Hematopoietic multipotent progenitor cell treated with erythropoietin and hydrocortisone succinate and interleukin-3 and kit ligand, for 17 days (in vitro differentiated cells): ENCODE measurements at regions not wholly inside any gene's neighbourhood (a gene's known extent, or its start where the extent isn't known, plus 50 kb on each side); places are given as distances from the start of the nearest gene placed in this dataset.

ENCODE experiments used
- DNase-seq: peaks from one replicate; pipeline ENCODE4 v3.0.0-alpha.2; 2015; ENCODE audit warnings: low spot score

- no peak for DNase-seq
Observed at GRCh38 chr5:167644619-167645018, 646.8 kb upstream of the WWC1 start.

GRCh38 chr5:167649471-167649870 lies 642.0 kb upstream of the WWC1 start:
- DNase-seq: no peak

- DNase-seq: no peak
Observed at GRCh38 chr5:167652690-167653089, 638.8 kb upstream of the WWC1 start.

- DNase-seq: no peak
Observed at GRCh38 chr5:167653645-167654106, 637.8 kb upstream of the WWC1 start.

- DNase-seq: no peak
Observed at GRCh38 chr5:167657016-167657415, 634.4 kb upstream of the WWC1 start.

- DNase-seq: no peak
Observed at GRCh38 chr5:167658889-167659288, 632.6 kb upstream of the WWC1 start.

GRCh38 chr5:167661605-167662004 lies 629.8 kb upstream of the WWC1 start:
- DNase-seq: no peak

GRCh38 chr5:167664222-167664804 lies 627.1 kb upstream of the WWC1 start:
- DNase-seq: no peak

- DNase-seq: no peak
Observed at GRCh38 chr5:167665841-167666375, 625.5 kb upstream of the WWC1 start.

GRCh38 chr5:167671176-167671575 lies 620.3 kb upstream of the WWC1 start:
- no peak for DNase-seq

- no peak for DNase-seq
Observed at GRCh38 chr5:167673942-167674341, 617.5 kb upstream of the WWC1 start.

- no peak for DNase-seq
Observed at GRCh38 chr5:167678481-167678880, 613.0 kb upstream of the WWC1 start.

- no peak for DNase-seq
Observed at GRCh38 chr5:167684251-167684650, 607.2 kb upstream of the WWC1 start.

GRCh38 chr5:167688341-167689130 lies 602.9 kb upstream of the WWC1 start:
- DNase-seq: no peak

GRCh38 chr5:167694325-167695147 lies 596.9 kb upstream of the WWC1 start:
- no peak for DNase-seq

GRCh38 chr5:167696558-167697314 lies 594.7 kb upstream of the WWC1 start:
- no peak for DNase-seq

GRCh38 chr5:167699432-167699831 lies 592.0 kb upstream of the WWC1 start:
- DNase-seq: no peak

- DNase-seq: no peak
Observed at GRCh38 chr5:167701051-167701450, 590.4 kb upstream of the WWC1 start.

GRCh38 chr5:167702014-167702413 lies 589.4 kb upstream of the WWC1 start:
- no peak for DNase-seq

- DNase-seq: no peak
Observed at GRCh38 chr5:167708449-167708848, 583.0 kb upstream of the WWC1 start.

GRCh38 chr5:167709625-167710024 lies 581.8 kb upstream of the WWC1 start:
- DNase-seq: no peak
